Uterus (tissue), 3 donors: ENCODE measurements at regions not wholly inside any gene's neighbourhood (a gene's known extent, or its start where the extent isn't known, plus 50 kb on each side); places are given as distances from the start of the nearest gene placed in this dataset. TPM values are rescaled to one million over a fixed set of nuclear protein-coding genes. Genes with fewer than 3 reads are reported as not detected.

Experiments used
- DNase-seq, 2 donors: peaks; one replicate each; pipeline ENCODE4 v3.0.0-alpha.2; 2019 to 2020
- H3K27ac ChIP-seq, 2 donors: fragments of 200-600 bp; sonication (generic); 1 replicate in 1 of 2; 2 replicates in 1 of 2; pipeline ENCODE4 v1.5.1; 2016 to 2018
- H3K27me3 ChIP-seq, 2 donors: fragments of 200-600 bp; sonication (generic); one replicate each; pipeline ENCODE4 v1.5.1; 2018 to 2019; ENCODE audit warnings: control low read depth in 1 of 2
- H3K36me3 ChIP-seq, 2 donors: fragments of 200-600 bp; sonication (generic); one replicate each; pipeline ENCODE4 v1.5.1; 2019; ENCODE audit warnings: control low read depth in 1 of 2
- H3K4me1 ChIP-seq, 2 donors: fragments of 200-600 bp; sonication (generic); one replicate each; pipeline ENCODE4 v1.5.1; 2018 to 2019; ENCODE audit warnings: control low read depth in 1 of 2
- H3K4me3 ChIP-seq, 2 donors: fragments of 200-600 bp; sonication (generic); 1 replicate in 1 of 2; 2 replicates in 1 of 2; pipeline ENCODE4 v1.5.1; 2018 to 2019; ENCODE audit warnings: mild to moderate bottlenecking in 1 of 2
- H3K9me3 ChIP-seq, 2 donors: fragments of 200-600 bp; sonication (generic); one replicate each; pipeline ENCODE4 v1.5.1; 2019; ENCODE audit warnings: control low read depth in 1 of 2
- CTCF ChIP-seq, 4 experiments: fragments of 200-600 bp in 2 of 4; fragments of 450-650 bp in 2 of 4; sonication (generic) in 2 of 4; IDR thresholded peaks; one replicate each; pipeline ENCODE4 v1.5.1; 2016 to 2019; ENCODE audit warnings: antibody characterized with exemption in 4 of 4, mild to moderate bottlenecking in 2 of 4, moderate library complexity in 1 of 4
- POLR2A ChIP-seq, 2 donors: fragments of 450-650 bp; IDR thresholded peaks; one replicate each; pipeline ENCODE4 v1.6.1; 2016; ENCODE audit warnings: antibody characterized with exemption in 2 of 2, mild to moderate bottlenecking in 1 of 2, moderate library complexity in 1 of 2
- intact Hi-C: fragments of 100-400 bp; cut with DNase I; formaldehyde crosslinking; loops from one replicate; pipeline ENCODE4 v1.15.1; 2023; ENCODE audit warnings: low total_unique reads
- microRNA-seq: library from miRNA; unstranded; fragments of <30 nt; microRNA quantifications from one replicate; pipeline ENCODE4, GENCODE V29; 2016; ENCODE audit warnings: borderline microRNAs expressed, borderline replicate concordance
- small RNA-seq: library from RNA; depleted of rRNA; stranded (forward); fragments of <200 nt; gene quantifications from one replicate; pipeline ENCODE3, GENCODE V24; 2016
- donor health status: DM: yes; HTN: yes; CAD: no.

- Histone ChIP-seq H3K27ac (no peak overlapping the region), H3K4me1 (no peaks in the 10 kb centered on the region), H3K36me3 (no peaks in the 10 kb centered on the region), H3K4me3 (no peak overlapping the region), H3K9me3 (peaks cover 0 to 3% of the 10 kb centered on the region in 2 donors), H3K27me3 (no peaks in the 10 kb centered on the region)
- TF ChIP-seq CTCF (IDR thresholded peaks at IDR 0.05): no peak
- no peak for TF ChIP-seq POLR2A (IDR thresholded peaks at IDR 0.05)
- intact Hi-C loops: no loop called here
- DNase-seq: no peak
Measured at GRCh38 chr3:118846176-118846575, 188.5 kb downstream of the IGSF11 start.

Small RNA genes lying in the stretch of these regions (microRNA-seq; reads per million reads assigned to microRNA genes)
- gene MIR4447: not detected

Small RNA genes lying in the stretch of these regions (small RNA-seq; reads per million reads assigned to genes)
- gene MIR4447 (not detected), gene RF01884 (not detected), gene RNU5E-8P (not detected), gene RNU6-1200P (not detected)
